ENCODE measurements at regions not wholly inside any gene's neighbourhood (a gene's known extent, or its start where the extent isn't known, plus 50 kb on each side); places are given as distances from the start of the nearest gene placed in this dataset.

- H3K4me1 ChIP-seq, result no peaks in the 10 kb centered on the region
- DNase-seq, result no peak
- H3K27me3 ChIP-seq, result no peaks in the 10 kb centered on the region
- H3K4me3 ChIP-seq (ENCODE audit: low read depth, low read length), result no peak overlapping the region
- H3K36me3 ChIP-seq, result no peaks in the 10 kb centered on the region
- TF ChIP-seq, protein P1, sequence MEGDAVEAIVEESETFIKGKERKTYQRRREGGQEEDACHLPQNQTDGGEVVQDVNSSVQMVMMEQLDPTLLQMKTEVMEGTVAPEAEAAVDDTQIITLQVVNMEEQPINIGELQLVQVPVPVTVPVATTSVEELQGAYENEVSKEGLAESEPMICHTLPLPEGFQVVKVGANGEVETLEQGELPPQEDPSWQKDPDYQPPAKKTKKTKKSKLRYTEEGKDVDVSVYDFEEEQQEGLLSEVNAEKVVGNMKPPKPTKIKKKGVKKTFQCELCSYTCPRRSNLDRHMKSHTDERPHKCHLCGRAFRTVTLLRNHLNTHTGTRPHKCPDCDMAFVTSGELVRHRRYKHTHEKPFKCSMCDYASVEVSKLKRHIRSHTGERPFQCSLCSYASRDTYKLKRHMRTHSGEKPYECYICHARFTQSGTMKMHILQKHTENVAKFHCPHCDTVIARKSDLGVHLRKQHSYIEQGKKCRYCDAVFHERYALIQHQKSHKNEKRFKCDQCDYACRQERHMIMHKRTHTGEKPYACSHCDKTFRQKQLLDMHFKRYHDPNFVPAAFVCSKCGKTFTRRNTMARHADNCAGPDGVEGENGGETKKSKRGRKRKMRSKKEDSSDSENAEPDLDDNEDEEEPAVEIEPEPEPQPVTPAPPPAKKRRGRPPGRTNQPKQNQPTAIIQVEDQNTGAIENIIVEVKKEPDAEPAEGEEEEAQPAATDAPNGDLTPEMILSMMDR (IDR thresholded peaks at IDR 0.05; ENCODE audit: low read depth, low read length), result no peak
- no peaks in the 10 kb centered on the region for H3K9me3 ChIP-seq
Observed at GRCh38 chr4:14176613-14177012, 549.1 kb upstream of the BOD1L1 start.

GRCh38 chr4:14177987-14178386, 550.5 kb upstream of the BOD1L1 start:
- H3K9me3 ChIP-seq, result no peaks in the 10 kb centered on the region
- H3K27me3 ChIP-seq, result no peaks in the 10 kb centered on the region
- TF ChIP-seq, protein P1 (IDR thresholded peaks at IDR 0.05; ENCODE audit: low read depth, low read length), result no peak
- no peak overlapping the region for H3K4me3 ChIP-seq (ENCODE audit: low read depth, low read length)
- H3K4me1 ChIP-seq, result no peaks in the 10 kb centered on the region
- DNase-seq, result no peak
- no peaks in the 10 kb centered on the region for H3K36me3 ChIP-seq

GRCh38 chr4:14178421-14178820, 550.9 kb upstream of the BOD1L1 start:
- TF ChIP-seq, protein P1 (IDR thresholded peaks at IDR 0.05; ENCODE audit: low read depth, low read length), result no peak
- Histone ChIP-seq H3K36me3 (no peaks in the 10 kb centered on the region), H3K4me3 (ENCODE audit: low read depth, low read length) (no peak overlapping the region), H3K27me3 (no peaks in the 10 kb centered on the region), H3K9me3 (no peaks in the 10 kb centered on the region), H3K4me1 (no peaks in the 10 kb centered on the region)
- no peak for DNase-seq

DNA sequence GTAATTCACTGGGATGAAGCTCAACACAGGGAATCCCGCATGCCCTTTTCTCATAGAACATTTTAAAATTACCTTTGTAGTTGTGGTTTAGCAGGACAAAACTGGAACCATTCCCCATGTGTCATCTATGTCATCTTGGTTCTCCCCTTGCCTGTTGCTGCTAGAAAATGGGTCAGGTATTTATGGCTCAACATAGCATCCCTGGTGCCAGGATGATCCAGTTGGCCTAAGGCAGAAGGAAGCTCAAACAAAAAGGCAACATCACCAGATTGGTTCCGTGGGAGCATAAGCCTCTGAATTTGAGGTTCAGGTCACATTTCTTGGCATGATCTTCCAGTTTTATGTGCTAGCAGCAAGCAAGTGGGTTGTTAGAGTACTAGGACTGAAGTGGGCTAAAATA, 552.6 kb upstream of the BOD1L1 start:
- no peaks in the 10 kb centered on the region for H3K27me3 ChIP-seq
- DNase-seq, result no peak
- no peaks in the 10 kb centered on the region for H3K9me3 ChIP-seq
- TF ChIP-seq, protein P1 (IDR thresholded peaks at IDR 0.05; ENCODE audit: low read depth, low read length), result no peak
- no peak overlapping the region for H3K4me3 ChIP-seq (ENCODE audit: low read depth, low read length)
- no peaks in the 10 kb centered on the region for H3K4me1 ChIP-seq
- H3K36me3 ChIP-seq, result no peaks in the 10 kb centered on the region

GRCh38 chr4:14180983-14181601, 553.6 kb upstream of the BOD1L1 start:
- no peaks in the 10 kb centered on the region for H3K4me1 ChIP-seq
- no peaks in the 10 kb centered on the region for H3K9me3 ChIP-seq
- no peak overlapping the region for H3K4me3 ChIP-seq (ENCODE audit: low read depth, low read length)
- DNase-seq, result no peak
- H3K27me3 ChIP-seq, result no peaks in the 10 kb centered on the region
- TF ChIP-seq, protein P1 (IDR thresholded peaks at IDR 0.05; ENCODE audit: low read depth, low read length), result no peak
- H3K36me3 ChIP-seq, result no peaks in the 10 kb centered on the region

DNA sequence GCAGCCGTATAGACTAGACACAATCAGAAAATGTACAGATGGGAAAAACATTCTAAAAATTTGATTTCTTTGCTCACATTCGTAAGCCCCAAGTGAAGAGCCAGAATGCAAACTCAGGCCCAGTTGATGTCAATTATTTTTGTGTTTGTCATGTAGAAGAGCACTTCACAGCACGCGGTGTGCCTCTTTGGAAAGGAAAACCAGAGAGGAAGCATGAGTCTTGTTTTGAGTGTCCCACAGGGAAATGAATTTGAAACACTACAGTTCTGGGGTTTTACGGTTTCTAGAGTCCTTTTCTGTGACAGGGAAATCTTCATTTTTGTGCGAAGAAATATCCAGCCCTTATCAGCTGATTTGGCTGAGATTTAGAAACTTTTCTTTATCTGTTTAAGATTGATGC, 554.6 kb upstream of the BOD1L1 start:
- H3K36me3 ChIP-seq, result no peaks in the 10 kb centered on the region
- no peaks in the 10 kb centered on the region for H3K4me1 ChIP-seq
- no peak overlapping the region for H3K4me3 ChIP-seq (ENCODE audit: low read depth, low read length)
- no peaks in the 10 kb centered on the region for H3K27me3 ChIP-seq
- H3K9me3 ChIP-seq, result no peaks in the 10 kb centered on the region
- TF ChIP-seq, protein P1 (IDR thresholded peaks at IDR 0.05; ENCODE audit: low read depth, low read length), result no peak
- DNase-seq, result no peak

All from BE2C (cell line).